ENCODE measurements at regions not wholly inside any gene's neighbourhood (a gene's known extent, or its start where the extent isn't known, plus 50 kb on each side); places are given as distances from the start of the nearest gene placed in this dataset.

DNA sequence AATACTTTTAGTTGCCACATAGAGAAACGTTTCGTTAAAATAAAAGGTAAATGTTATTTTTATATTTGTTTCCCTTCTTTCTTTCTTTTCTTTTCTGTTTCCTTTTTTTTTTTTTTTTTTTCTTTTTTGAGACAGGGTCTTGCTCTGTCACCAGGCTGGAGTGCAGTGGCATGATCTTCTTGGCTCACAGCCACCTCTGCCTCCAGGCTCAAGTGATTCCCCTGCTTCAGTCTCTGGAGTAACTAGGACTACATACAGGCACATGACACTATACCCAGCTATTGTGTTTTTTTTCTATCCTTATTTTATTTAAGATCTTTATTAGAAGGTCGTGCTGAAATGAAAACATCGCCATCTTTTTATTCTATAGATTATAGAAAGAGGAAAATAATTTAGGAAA is 661.8 kb upstream of the MBL2 start:
- H2AFZ ChIP-seq: no peak overlapping the region

DNA sequence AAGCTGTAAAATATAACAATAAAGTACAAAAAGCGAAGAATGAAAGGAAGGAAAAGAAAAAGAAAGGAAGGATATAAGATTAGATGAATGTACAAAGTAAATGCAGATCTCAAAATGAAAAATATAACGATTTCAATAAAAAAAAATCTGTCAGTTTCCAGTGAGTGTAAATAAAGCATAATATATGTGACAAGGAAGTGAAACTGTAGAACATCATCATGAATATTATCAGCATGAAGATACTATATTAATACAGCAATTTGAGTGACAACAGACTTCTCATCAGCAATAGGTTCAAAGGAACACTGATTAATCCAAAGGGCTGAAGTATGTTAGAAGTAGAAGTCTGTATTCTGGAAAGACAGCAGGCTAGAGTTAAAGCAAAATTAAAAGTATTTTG is 659.5 kb upstream of the MBL2 start:
- H3K4me2 ChIP-seq (ENCODE audit: low read length): no peak overlapping the region
- TF ChIP-seq, protein P1, sequence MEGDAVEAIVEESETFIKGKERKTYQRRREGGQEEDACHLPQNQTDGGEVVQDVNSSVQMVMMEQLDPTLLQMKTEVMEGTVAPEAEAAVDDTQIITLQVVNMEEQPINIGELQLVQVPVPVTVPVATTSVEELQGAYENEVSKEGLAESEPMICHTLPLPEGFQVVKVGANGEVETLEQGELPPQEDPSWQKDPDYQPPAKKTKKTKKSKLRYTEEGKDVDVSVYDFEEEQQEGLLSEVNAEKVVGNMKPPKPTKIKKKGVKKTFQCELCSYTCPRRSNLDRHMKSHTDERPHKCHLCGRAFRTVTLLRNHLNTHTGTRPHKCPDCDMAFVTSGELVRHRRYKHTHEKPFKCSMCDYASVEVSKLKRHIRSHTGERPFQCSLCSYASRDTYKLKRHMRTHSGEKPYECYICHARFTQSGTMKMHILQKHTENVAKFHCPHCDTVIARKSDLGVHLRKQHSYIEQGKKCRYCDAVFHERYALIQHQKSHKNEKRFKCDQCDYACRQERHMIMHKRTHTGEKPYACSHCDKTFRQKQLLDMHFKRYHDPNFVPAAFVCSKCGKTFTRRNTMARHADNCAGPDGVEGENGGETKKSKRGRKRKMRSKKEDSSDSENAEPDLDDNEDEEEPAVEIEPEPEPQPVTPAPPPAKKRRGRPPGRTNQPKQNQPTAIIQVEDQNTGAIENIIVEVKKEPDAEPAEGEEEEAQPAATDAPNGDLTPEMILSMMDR (IDR thresholded peaks at IDR 0.05): no peak
- no peaks in the 10 kb centered on the region for H3K4me1 ChIP-seq
- H3K9me3 ChIP-seq (ENCODE audit: control insufficient read depth, low read length): no peaks in the 10 kb centered on the region
- H3K27ac ChIP-seq: no peak overlapping the region
- H3K9ac ChIP-seq: no peak overlapping the region
- H3K79me2 ChIP-seq: no peaks in the 10 kb centered on the region
- H3K36me3 ChIP-seq (ENCODE audit: control insufficient read depth, insufficient read depth, low read length): no peaks in the 10 kb centered on the region
- no peak overlapping the region for H3K4me3 ChIP-seq (ENCODE audit: low read depth, low read length)
- no peak overlapping the region for H2AFZ ChIP-seq
- no peaks in the 10 kb centered on the region for H3K27me3 ChIP-seq (ENCODE audit: control insufficient read depth, insufficient read depth, low read length)

More for the DNA sequence above, 661.8 kb upstream of the MBL2 start:
- Histone ChIP-seq H3K27me3 (ENCODE audit: control insufficient read depth, insufficient read depth, low read length) (no peaks in the 10 kb centered on the region), H3K79me2 (no peaks in the 10 kb centered on the region), H3K27ac (no peak overlapping the region), H3K9me3 (ENCODE audit: control insufficient read depth, low read length) (no peaks in the 10 kb centered on the region), H3K4me3 (ENCODE audit: low read depth, low read length) (no peak overlapping the region), H3K4me2 (ENCODE audit: low read length) (no peak overlapping the region), H3K36me3 (ENCODE audit: control insufficient read depth, insufficient read depth, low read length) (no peaks in the 10 kb centered on the region), H3K4me1 (no peaks in the 10 kb centered on the region), H3K9ac (no peak overlapping the region)
- TF ChIP-seq, protein P1 (IDR thresholded peaks at IDR 0.05): no peak

DNA sequence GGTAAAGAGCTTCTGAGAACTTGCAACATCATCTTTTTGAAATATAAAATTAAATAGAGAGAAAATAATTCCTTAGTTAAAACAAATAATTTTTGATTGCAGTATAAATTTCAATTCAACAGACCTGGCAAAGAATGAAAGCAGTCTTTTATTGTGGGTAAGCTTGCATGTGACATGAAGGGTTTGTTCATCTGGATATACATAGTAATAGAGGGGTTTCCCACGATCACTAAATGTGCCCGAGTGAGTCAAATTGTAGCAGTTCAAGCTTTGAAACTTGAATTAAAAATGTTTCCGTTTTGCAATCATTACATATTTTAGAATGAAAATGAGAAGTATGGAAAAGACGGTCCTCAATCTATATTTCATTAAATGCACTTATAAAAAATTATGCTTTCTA is 658.4 kb upstream of the MBL2 start:
- Histone ChIP-seq H3K9ac (no peak overlapping the region), H3K27me3 (ENCODE audit: control insufficient read depth, insufficient read depth, low read length) (no peaks in the 10 kb centered on the region)

DNA sequence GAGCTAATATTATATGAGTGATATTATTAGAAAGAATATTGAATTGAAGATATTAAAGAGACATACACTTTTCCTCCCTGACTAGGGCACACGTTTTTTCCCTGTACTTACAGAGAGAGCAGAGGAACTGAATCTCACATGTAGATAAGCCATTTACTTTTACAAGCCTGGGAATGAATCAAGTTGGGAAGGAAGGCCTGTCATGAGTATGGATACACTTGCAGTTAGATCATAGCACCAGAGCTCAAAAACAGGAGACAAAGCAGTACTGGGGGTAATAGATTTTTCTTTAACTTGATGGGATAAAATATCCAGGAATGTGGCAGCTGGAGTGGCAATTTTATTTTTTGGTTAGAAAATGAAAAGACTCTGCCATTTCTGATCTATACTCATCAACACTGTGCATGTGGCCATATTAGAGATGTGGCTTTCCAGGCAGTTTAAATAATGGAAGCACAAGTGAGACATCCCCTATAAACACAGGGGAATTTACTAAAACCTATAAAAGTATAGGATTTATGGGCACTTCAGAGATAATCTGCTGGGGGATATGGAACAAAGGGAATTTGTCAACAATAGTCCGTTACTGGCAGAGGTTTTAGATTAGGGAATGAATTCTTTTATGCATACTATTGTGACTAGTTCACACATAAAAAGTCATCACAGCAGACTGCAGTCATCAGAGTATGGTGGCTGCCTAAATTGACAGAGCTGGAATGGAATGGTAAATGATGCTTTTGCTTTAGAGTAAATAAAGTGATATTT is 657.7 kb upstream of the MBL2 start:
- TF ChIP-seq, protein P1 (IDR thresholded peaks at IDR 0.05): no peak
- Histone ChIP-seq H3K27ac (no peak overlapping the region), H3K4me3 (ENCODE audit: low read depth, low read length) (no peak overlapping the region), H3K4me1 (no peaks in the 10 kb centered on the region), H3K9ac (no peak overlapping the region), H3K9me3 (ENCODE audit: control insufficient read depth, low read length) (no peaks in the 10 kb centered on the region), H3K36me3 (ENCODE audit: control insufficient read depth, insufficient read depth, low read length) (no peaks in the 10 kb centered on the region), H3K79me2 (no peaks in the 10 kb centered on the region), H3K27me3 (ENCODE audit: control insufficient read depth, insufficient read depth, low read length) (no peaks in the 10 kb centered on the region), H2AFZ (no peak overlapping the region), H3K4me2 (ENCODE audit: low read length) (no peak overlapping the region)

More for the DNA sequence above, 658.4 kb upstream of the MBL2 start:
- Histone ChIP-seq H3K79me2 (no peaks in the 10 kb centered on the region), H3K4me1 (no peaks in the 10 kb centered on the region), H2AFZ (no peak overlapping the region), H3K4me3 (ENCODE audit: low read depth, low read length) (no peak overlapping the region), H3K9me3 (ENCODE audit: control insufficient read depth, low read length) (no peaks in the 10 kb centered on the region), H3K36me3 (ENCODE audit: control insufficient read depth, insufficient read depth, low read length) (no peaks in the 10 kb centered on the region), H3K27ac (no peak overlapping the region), H3K4me2 (ENCODE audit: low read length) (no peak overlapping the region)
- TF ChIP-seq, protein P1 (IDR thresholded peaks at IDR 0.05): no peak

All from parathyroid adenoma (tissue), 2 donors.